ENCODE measurements at regions not wholly inside any gene's neighbourhood (a gene's known extent, or its start where the extent isn't known, plus 50 kb on each side); places are given as distances from the start of the nearest gene placed in this dataset.

GRCh38 chr3:113136071-113136470 is 75.3 kb upstream of the BOC start:
- DNase-seq (ENCODE audit: extremely low read depth, low read depth), result peak; percentile 2

GRCh38 chr3:113136544-113136943 is 74.8 kb upstream of the BOC start:
- DNase-seq (ENCODE audit: extremely low read depth, low read depth), result no peak

- no peak for DNase-seq (ENCODE audit: extremely low read depth, low read depth)
These were observed 72.3 kb upstream of the BOC start for GRCh38 chr3:113138839-113139743.

- DNase-seq (ENCODE audit: extremely low read depth, low read depth), result no peak
These were observed 70.5 kb upstream of the BOC start for GRCh38 chr3:113140876-113141275.

GRCh38 chr3:113141543-113141942 is 69.8 kb upstream of the BOC start:
- no peak for DNase-seq (ENCODE audit: extremely low read depth, low read depth)

- DNase-seq (ENCODE audit: extremely low read depth, low read depth), result no peak
These were observed 68.9 kb upstream of the BOC start for GRCh38 chr3:113142476-113142875.

DNA sequence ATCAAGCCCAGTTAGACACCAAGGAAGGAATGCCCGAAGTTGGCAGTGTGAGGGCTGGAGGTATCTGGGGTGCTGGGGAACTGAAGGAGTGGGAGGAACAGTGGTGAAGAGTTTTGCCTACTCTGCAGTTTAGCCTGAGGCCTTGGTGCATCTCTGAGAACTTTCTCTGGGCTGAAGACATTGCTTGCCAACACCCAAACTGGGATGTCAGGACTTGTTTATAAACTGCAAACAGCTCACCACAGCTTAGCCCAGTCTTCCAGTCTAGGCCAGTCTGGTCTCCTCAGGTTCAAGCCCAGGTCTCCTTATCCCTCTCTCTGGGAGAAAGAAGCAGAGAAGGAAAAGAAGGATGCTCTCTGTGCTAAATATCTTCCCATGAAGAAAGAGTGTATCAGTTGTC is 68.0 kb upstream of the BOC start:
- DNase-seq (ENCODE audit: extremely low read depth, low read depth), result no peak

GRCh38 chr3:113147681-113148261 is 63.6 kb upstream of the BOC start:
- DNase-seq (ENCODE audit: extremely low read depth, low read depth), result no peak

DNA sequence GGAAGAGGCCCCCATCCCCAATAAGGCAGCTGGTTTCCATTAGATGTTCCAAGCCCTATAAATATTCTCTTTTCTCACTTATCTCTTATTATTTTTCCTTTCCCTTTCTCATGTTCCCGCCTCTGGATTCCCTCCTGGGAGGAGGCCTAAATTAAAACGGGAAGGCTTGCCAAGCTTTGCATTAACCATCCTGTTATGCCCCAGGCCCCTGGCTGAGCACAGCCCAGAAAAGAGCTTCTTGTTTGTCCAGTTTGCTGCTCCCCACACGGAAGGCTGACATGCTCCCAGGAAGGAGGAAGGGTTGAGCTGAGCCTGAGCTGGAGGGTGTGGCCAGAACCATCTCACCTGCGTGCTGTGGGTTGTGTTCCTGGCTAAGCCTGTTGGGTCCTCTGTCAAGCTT is 63.1 kb upstream of the BOC start:
- no peak for DNase-seq (ENCODE audit: extremely low read depth, low read depth)

DNA sequence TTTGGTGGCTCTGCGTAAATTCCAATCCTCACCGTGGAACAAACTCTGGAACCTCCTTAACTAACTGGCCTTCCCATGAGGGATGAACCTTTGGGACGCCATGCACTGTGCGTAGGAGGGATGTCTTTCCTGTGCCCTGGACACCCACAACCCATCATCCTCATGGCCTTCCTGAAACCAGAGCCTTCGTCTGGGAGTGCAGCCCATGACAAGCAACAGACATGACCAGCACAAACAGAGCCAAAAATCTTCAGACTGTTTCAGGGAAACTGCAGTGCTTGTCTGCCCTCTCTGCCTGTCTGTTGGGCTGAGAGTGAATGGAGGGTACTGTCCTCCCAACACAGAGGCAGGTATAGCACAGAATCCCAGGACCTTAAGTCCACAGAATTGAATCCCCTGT is 61.1 kb upstream of the BOC start:
- DNase-seq (ENCODE audit: extremely low read depth, low read depth), result no peak

GRCh38 chr3:113151461-113152031 is 59.8 kb upstream of the BOC start:
- DNase-seq (ENCODE audit: extremely low read depth, low read depth), result no peak

GRCh38 chr3:113152849-113153248 is 58.5 kb upstream of the BOC start:
- no peak for DNase-seq (ENCODE audit: extremely low read depth, low read depth)

DNA sequence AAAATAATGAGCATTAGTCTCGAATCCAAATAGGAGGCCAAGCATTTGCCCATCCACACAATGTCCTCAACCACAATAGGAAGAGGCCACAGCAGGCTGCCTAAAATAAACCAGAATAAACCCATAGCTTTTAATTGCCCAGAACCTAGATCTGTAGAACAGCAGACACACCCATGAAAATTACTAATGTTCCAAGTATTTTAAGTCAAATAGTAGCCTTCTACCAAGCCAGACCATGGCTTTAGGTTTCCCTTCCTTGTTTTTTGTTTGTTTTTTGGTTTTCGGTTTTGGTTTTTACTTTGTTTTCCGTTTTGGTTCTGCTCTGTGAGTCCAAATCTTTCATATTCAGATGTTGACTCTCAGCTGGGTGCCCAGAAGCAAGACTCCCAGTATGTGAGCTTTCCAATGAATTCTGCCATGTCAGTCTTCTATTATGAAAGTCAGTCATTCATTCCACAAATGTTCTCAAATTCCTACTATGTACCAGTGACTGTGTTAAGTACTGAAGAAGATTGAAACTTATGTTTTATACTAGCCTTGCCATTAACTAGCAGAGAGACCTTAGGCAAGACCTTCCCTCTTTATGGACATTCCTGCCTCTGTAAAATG is 57.8 kb upstream of the BOC start:
- no peak for DNase-seq (ENCODE audit: extremely low read depth, low read depth)

DNA sequence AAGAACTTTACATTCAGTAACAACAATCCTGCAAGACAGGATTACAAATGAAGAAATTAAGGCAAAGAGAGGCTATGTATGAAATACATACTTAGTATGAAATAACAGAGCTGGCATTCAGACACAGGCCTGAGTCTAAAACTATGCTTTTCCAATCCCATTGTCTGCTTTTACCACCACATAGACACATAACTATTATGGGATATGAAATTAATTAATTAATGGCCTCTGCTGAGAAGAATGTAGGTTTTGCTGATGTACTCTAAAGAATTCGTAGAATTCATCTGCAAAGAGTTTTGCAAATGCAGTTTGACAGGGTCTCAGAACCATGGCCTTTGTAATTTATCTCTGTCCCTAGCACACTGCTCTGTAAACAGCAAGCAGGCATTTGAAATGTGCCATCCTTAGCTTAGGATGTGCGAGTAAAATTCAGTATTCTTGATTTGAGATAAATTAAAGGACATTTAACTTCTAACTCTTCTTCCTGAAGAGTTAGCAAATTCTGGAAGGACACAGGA is 54.5 kb upstream of the BOC start:
- DNase-seq (ENCODE audit: extremely low read depth, low read depth), result no peak

DNA sequence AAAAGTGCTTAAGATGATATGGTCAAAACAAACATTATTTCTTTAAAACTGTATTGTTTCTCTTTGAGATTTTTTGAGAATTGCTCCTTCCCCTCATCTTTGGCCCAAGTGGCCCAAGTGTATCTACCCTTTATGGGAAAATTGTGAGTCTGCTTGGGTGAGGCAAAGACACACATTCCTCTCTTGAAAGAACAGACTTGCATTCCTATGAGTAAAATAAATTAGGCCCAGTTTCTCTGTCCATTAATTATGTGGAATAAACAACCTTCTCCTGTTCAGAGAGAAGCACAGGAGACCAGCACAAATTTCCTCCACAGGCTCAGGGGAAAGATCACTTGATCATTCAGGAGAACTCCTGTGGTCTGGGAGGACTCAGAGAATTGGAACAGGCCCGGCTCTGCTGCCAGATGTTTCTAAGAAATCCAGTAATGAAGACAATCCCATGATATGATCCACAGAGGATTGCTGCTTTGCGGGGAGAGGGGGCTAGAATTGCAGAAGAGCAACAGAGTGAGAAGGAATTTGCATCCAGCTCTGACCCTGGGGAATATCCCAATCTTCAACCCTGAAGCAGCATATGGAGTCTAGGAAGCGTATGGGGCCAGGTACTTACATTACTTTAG is 53.8 kb upstream of the BOC start:
- DNase-seq (ENCODE audit: extremely low read depth, low read depth), result no peak

- DNase-seq (ENCODE audit: extremely low read depth, low read depth), result no peak
These were observed 53.2 kb upstream of the BOC start for GRCh38 chr3:113158171-113158570.

Data from NCI-H460 (cell line).